ENCODE measurements at regions not wholly inside any gene's neighbourhood (a gene's known extent, or its start where the extent isn't known, plus 50 kb on each side); places are given as distances from the start of the nearest gene placed in this dataset.
A peak's percentile ranks its signal among the peaks of the same experiment; 100 is the strongest.

DNA sequence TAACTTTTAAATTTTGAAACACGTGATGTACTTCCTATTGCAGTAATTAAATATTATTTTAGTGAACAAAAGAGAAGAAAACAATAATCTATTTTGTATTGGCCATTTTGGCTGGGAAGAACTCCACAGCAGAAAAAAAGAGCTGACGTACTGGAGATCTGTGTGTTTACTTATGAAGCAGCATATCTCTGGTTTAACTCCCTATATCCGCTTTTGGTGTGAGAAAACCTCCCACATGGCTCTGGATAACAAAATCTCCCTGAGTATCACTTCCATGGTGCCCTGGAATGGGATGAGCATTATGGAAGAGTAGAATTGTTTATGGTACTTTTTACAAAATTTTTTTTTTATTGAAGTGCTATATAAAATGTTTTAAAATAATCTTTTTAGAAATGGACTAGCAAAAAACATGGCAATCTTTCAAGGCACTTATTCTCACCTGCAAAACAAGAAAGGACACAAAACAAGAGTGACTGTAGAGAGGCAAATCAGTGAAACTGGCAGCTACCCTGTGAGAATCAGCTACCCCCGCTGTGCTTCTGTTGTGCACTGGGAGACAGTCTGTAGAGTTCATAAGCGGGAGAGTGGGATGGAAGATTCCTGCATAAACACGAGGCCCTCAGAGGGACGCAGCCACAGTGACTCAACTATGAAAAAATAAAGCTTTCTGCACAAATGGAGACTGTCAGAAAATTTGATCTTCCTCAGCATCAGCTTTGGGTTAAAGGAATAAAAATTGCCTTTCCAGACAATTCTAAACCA, 762.2 kb upstream of the HS6ST1 start:
- no peaks in the 10 kb centered on the region for H3K4me1 ChIP-seq
- no peak for DNase-seq
- TF ChIP-seq, protein P1, sequence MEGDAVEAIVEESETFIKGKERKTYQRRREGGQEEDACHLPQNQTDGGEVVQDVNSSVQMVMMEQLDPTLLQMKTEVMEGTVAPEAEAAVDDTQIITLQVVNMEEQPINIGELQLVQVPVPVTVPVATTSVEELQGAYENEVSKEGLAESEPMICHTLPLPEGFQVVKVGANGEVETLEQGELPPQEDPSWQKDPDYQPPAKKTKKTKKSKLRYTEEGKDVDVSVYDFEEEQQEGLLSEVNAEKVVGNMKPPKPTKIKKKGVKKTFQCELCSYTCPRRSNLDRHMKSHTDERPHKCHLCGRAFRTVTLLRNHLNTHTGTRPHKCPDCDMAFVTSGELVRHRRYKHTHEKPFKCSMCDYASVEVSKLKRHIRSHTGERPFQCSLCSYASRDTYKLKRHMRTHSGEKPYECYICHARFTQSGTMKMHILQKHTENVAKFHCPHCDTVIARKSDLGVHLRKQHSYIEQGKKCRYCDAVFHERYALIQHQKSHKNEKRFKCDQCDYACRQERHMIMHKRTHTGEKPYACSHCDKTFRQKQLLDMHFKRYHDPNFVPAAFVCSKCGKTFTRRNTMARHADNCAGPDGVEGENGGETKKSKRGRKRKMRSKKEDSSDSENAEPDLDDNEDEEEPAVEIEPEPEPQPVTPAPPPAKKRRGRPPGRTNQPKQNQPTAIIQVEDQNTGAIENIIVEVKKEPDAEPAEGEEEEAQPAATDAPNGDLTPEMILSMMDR (IDR thresholded peaks at IDR 0.05 in 4 of 5, conservative IDR thresholded peaks at IDR 0.05 in 1 of 5) = no peak
- no peak for TF ChIP-seq POLR2A (IDR thresholded peaks at IDR 0.05)
- ATAC-seq = no peak
- H3K4me3 ChIP-seq = no peak overlapping the region
- no peaks in the 10 kb centered on the region for H3K27me3 ChIP-seq
- H3K27ac ChIP-seq = no peak overlapping the region
- in situ Hi-C loops (cut with MboI; ENCODE audit: low sequenced_read_pairs in 4 of 4) (no loop called here), intact Hi-C loops (cut with DNase I; ENCODE audit: low total_unique reads) (no loop called here)
- no peaks in the 10 kb centered on the region for H3K9me3 ChIP-seq
- H3K36me3 ChIP-seq = no peaks in the 10 kb centered on the region

DNA sequence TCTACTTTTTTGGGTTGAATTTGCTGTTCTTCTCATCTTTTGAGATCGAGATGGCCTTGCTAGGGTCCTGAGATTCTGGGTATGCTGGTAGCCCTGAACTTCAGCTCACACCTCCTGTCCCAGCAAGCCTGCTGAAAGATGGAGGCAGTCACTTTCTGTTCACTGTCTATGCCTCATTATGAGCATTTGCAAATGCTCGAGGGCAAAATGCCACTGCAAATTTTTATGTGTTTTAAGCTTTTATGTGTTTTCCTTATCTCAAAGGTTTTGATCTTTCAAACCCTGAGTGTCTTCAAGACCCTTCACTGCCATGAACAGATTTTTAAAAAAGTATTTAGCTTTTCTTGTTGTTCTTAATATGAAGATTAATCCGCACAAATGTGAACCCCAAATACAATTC, 766.7 kb upstream of the HS6ST1 start:
- no peak overlapping the region for H3K4me3 ChIP-seq
- DNase-seq (no peak), ATAC-seq (no peak)
- in situ Hi-C loops (cut with MboI; ENCODE audit: low sequenced_read_pairs in 4 of 4) (no loop called here), intact Hi-C loops (cut with DNase I; ENCODE audit: low total_unique reads) (no loop called here)
- no peak for TF ChIP-seq POLR2A (IDR thresholded peaks at IDR 0.05)
- TF ChIP-seq, protein P1 (IDR thresholded peaks at IDR 0.05 in 4 of 5, conservative IDR thresholded peaks at IDR 0.05 in 1 of 5) = no peak
- H3K4me1 ChIP-seq = no peaks in the 10 kb centered on the region
- H3K36me3 ChIP-seq = no peaks in the 10 kb centered on the region
- no peaks in the 10 kb centered on the region for H3K27me3 ChIP-seq
- H3K9me3 ChIP-seq = no peaks in the 10 kb centered on the region
- H3K27ac ChIP-seq = no peak overlapping the region

DNA sequence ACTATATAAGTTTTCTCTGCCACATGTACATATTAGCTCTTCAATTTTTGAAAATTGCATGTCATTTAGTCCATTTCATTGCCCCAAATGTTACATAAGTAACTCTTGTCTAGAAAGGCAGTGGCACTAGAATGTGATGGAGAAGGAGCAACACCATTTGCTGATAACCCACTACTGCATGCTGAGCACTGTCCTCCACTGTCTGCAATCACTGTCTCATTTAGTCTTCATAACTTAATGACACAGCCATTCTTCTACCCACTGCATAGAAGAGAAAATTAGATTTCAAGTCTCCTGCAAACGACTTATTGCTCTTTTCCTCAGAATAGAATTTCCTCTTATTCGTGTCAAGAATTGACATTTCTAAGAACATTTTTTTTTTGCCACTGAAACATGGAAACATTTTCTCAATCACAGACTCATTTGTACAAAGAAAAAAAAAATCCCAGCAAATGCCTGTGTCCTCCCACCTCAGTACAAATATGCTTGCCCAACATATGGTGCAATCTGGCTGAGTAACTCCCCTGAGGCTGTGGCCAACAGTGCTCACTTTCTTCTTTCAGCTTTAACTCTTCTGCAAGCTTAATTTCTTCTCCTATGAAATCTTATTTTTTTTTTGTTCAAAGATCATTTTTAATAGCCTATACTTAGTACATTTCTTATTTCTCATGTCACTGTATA, 768.6 kb upstream of the HS6ST1 start:
- Histone ChIP-seq H3K4me3 (no peak overlapping the region), H3K9me3 (no peaks in the 10 kb centered on the region), H3K4me1 (no peaks in the 10 kb centered on the region), H3K27ac (no peak overlapping the region), H3K36me3 (no peaks in the 10 kb centered on the region), H3K27me3 (no peaks in the 10 kb centered on the region)
- DNase-seq (peak in 1 of 2 donors; percentile 42), ATAC-seq (no peak)
- in situ Hi-C loops (cut with MboI; ENCODE audit: low sequenced_read_pairs in 4 of 4) = no loop called here
- TF ChIP-seq, protein P1 (IDR thresholded peaks at IDR 0.05 in 4 of 5, conservative IDR thresholded peaks at IDR 0.05 in 1 of 5) = no peak
- TF ChIP-seq POLR2A (IDR thresholded peaks at IDR 0.05) = no peak
- intact Hi-C loops (cut with DNase I; ENCODE audit: low total_unique reads) = no loop called here

DNA sequence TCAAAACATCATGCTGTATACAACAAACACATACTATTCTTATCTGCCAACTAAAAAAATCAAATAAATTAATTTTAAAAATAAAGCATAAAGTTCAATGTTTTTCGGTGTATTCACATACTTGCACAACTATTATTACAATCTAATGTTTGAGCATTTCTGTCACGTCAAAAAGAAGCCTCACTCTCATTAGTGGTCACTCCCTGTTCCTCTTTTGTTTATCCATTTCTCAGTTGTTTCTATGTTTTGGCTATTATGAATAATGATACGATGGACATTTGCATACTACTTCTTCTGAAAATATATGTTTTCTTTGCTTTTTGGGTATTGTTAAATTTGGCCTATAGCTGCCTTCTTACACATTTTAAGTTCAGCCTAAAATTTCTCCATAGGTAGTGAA, 773.0 kb upstream of the HS6ST1 start:
- in situ Hi-C loops (cut with MboI; ENCODE audit: low sequenced_read_pairs in 4 of 4) = no loop called here

More for the DNA sequence above, 773.0 kb upstream of the HS6ST1 start:
- Histone ChIP-seq H3K4me1 (no peaks in the 10 kb centered on the region), H3K4me3 (no peak overlapping the region), H3K27ac (no peak overlapping the region), H3K36me3 (no peaks in the 10 kb centered on the region), H3K9me3 (no peaks in the 10 kb centered on the region), H3K27me3 (no peaks in the 10 kb centered on the region)
- DNase-seq (no peak), ATAC-seq (no peak)
- TF ChIP-seq, protein P1 (IDR thresholded peaks at IDR 0.05 in 4 of 5, conservative IDR thresholded peaks at IDR 0.05 in 1 of 5) = no peak
- no peak for TF ChIP-seq POLR2A (IDR thresholded peaks at IDR 0.05)
- intact Hi-C loops (cut with DNase I; ENCODE audit: low total_unique reads) = no loop called here
